Spleen (tissue), 11 donors: ENCODE measurements at regions not wholly inside any gene's neighbourhood (a gene's known extent, or its start where the extent isn't known, plus 50 kb on each side); places are given as distances from the start of the nearest gene placed in this dataset.

Source experiments
- DNase-seq: peaks from one replicate; pipeline ENCODE4 v3.0.0-alpha.2; 2020
- H3K27ac ChIP-seq, 8 donors: fragments of 200-600 bp; sonication (generic) in 7 of 8; 1 replicate in 4 of 8; 2 replicates in 4 of 8; pipeline versions ENCODE4 v1.5.0 to v1.8.0; 2016 to 2021; ENCODE audit warnings: inconsistent platforms in 4 of 8, mild to moderate bottlenecking in 4 of 8, moderate library complexity in 1 of 8
- H3K27me3 ChIP-seq, 7 donors: fragments of 200-600 bp; sonication (generic) in 6 of 7; replicated peaks in 1 of 7; 1 replicate in 4 of 7; 2 replicates in 3 of 7; pipeline versions ENCODE4 v1.5.0 to v1.8.0; 2016 to 2021; ENCODE audit warnings: inconsistent platforms in 3 of 7, mild to moderate bottlenecking in 1 of 7
- H3K36me3 ChIP-seq, 6 donors: fragments of 200-600 bp; sonication (generic) in 5 of 6; 1 replicate in 4 of 6; 2 replicates in 2 of 6; pipeline versions ENCODE4 v1.5.0 to v1.8.0; 2016 to 2021; ENCODE audit warnings: inconsistent platforms in 2 of 6
- H3K4me1 ChIP-seq, 6 donors: fragments of 200-600 bp; sonication (generic) in 5 of 6; 1 replicate in 3 of 6; 2 replicates in 3 of 6; pipeline versions ENCODE4 v1.5.0 to v1.8.0; 2016 to 2021; ENCODE audit warnings: inconsistent platforms in 3 of 6
- H3K4me3 ChIP-seq, 8 donors: fragments of 200-600 bp; sonication (generic) in 7 of 8; 1 replicate in 4 of 8; 2 replicates in 4 of 8; pipeline versions ENCODE4 v1.5.0 to v1.8.0; 2016 to 2021; ENCODE audit warnings: inconsistent platforms in 4 of 8, mild to moderate bottlenecking in 4 of 8, moderate library complexity in 2 of 8
- H3K9me3 ChIP-seq, 8 donors: fragments of 200-600 bp; sonication (generic) in 7 of 8; 1 replicate in 4 of 8; 2 replicates in 4 of 8; pipeline versions ENCODE4 v1.5.0 to v1.8.0; 2016 to 2021; ENCODE audit warnings: inconsistent platforms in 4 of 8
- CTCF ChIP-seq, 11 experiments: fragments of 200-600 bp in 7 of 11; fragments of 450-650 bp in 4 of 11; sonication (generic) in 4 of 11; IDR thresholded peaks in 8 of 11; conservative IDR thresholded peaks in 3 of 11; 1 replicate in 7 of 11; 2 replicates in 4 of 11; pipeline versions ENCODE4 v1.4.0 to v1.8.0; 2016 to 2021; ENCODE audit warnings: antibody characterized with exemption in 11 of 11, inconsistent platforms in 4 of 11, mild to moderate bottlenecking in 1 of 11
- POLR2A ChIP-seq, 3 donors: fragments of 450-650 bp; IDR thresholded peaks; one replicate each; pipeline ENCODE4 v1.5.1; 2017; ENCODE audit warnings: antibody characterized with exemption in 3 of 3, mild to moderate bottlenecking in 1 of 3
- POLR2AphosphoS5 ChIP-seq, 3 donors: sonication (generic); formaldehyde crosslinking; IDR thresholded peaks; one replicate each; pipeline ENCODE4 v1.5.1; 2017; ENCODE audit warnings: antibody characterized with exemption in 3 of 3
- whole genome bisulfite sequencing, 5 donors: extraction: QIAGEN DNeasy Blood & Tissue Kit in 3 of 5; methylation state at CpG; one replicate each; pipeline versions ENCODE4 v1.1.5 to v1.1.7; 2013 to 2018; 5-methylcytosine and 5-hydroxymethylcytosine counted together
- intact Hi-C: fragments of 100-400 bp; cut with DNase I; formaldehyde crosslinking; loops from one replicate; pipeline ENCODE4 v1.15.0; 2023; ENCODE audit warnings: low total_unique reads
- donor health status: healthy with polysubstance abuse.
- donor health status: DM: no; HTN: no; CAD: no; lungs with moderate emphysema.
- donor health status: DM: no; HTN: no; CAD: no.
- donor health status: Bipolar disorder and iron deficiency.
- donor health status: healthy.
- donor health status: DM: no; HTN: no; CAD: no.
- donor health status: DM: yes; HTN: yes; CAD: no.

GRCh38 chr15:67900621-67901147 lies 60.8 kb upstream of the RNU6-1 start:
- Histone ChIP-seq H3K9me3 (peaks cover 0 to 5% (median 1%) of the 10 kb centered on the region in 8 donors), H3K4me1 (no peaks in the 10 kb centered on the region), H3K27me3 (no peaks in the 10 kb centered on the region), H3K4me3 (no peak overlapping the region), H3K36me3 (no peaks in the 10 kb centered on the region), H3K27ac (no peak overlapping the region)
- no peak for TF ChIP-seq POLR2AphosphoS5 (IDR thresholded peaks at IDR 0.05)
- intact Hi-C loops, result no loop called here
- DNase-seq, result no peak
- WGBS, 5 donors, result 89 to 100% (median 97%) methylated on average over 2 of the region's 2 CpGs

- no peak overlapping the region for H3K4me3 ChIP-seq
- WGBS, 5 donors, result 86 to 100% (median 93%) methylated on average over 1 of the region's 1 CpG
- H3K36me3 ChIP-seq, result no peaks in the 10 kb centered on the region
- H3K27ac ChIP-seq, result no peak overlapping the region
- TF ChIP-seq POLR2AphosphoS5 (IDR thresholded peaks at IDR 0.05), result no peak
- TF ChIP-seq POLR2A (IDR thresholded peaks at IDR 0.05), result no peak
- TF ChIP-seq CTCF (IDR thresholded peaks at IDR 0.05 in 8 of 11, conservative IDR thresholded peaks at IDR 0.05 in 3 of 11), result no peak
- H3K27me3 ChIP-seq, result no peaks in the 10 kb centered on the region
- DNase-seq, result no peak
- H3K4me1 ChIP-seq, result no peaks in the 10 kb centered on the region
- intact Hi-C loops, result no loop called here
- no peaks in the 10 kb centered on the region for H3K9me3 ChIP-seq
These were observed 62.1 kb upstream of the RNU6-1 start for GRCh38 chr15:67901922-67902321.

GRCh38 chr15:67902579-67903009 lies 62.7 kb upstream of the RNU6-1 start:
- no peak for DNase-seq
- H3K36me3 ChIP-seq, result no peaks in the 10 kb centered on the region
- no peaks in the 10 kb centered on the region for H3K9me3 ChIP-seq
- H3K27ac ChIP-seq, result no peak overlapping the region
- 76 to 88% (median 78%) methylated on average over 9 of the region's 9 CpGs for WGBS, 5 donors
- H3K27me3 ChIP-seq, result no peaks in the 10 kb centered on the region
- intact Hi-C loops, result no loop called here
- TF ChIP-seq POLR2A (IDR thresholded peaks at IDR 0.05), result no peak
- no peak for TF ChIP-seq CTCF (IDR thresholded peaks at IDR 0.05 in 8 of 11, conservative IDR thresholded peaks at IDR 0.05 in 3 of 11)
- TF ChIP-seq POLR2AphosphoS5 (IDR thresholded peaks at IDR 0.05), result no peak
- no peaks in the 10 kb centered on the region for H3K4me1 ChIP-seq
- peak overlapping the region in 1 of 8 donors; percentile 21 for H3K4me3 ChIP-seq

- TF ChIP-seq POLR2AphosphoS5 (IDR thresholded peaks at IDR 0.05) (no peak), POLR2A (IDR thresholded peaks at IDR 0.05) (no peak), CTCF (IDR thresholded peaks at IDR 0.05 in 8 of 11, conservative IDR thresholded peaks at IDR 0.05 in 3 of 11) (no peak)
- Histone ChIP-seq H3K9me3 (peaks cover 0 to 1% (median 0%) of the 10 kb centered on the region in 8 donors), H3K27ac (no peak overlapping the region), H3K4me3 (no peak overlapping the region), H3K36me3 (no peaks in the 10 kb centered on the region), H3K4me1 (no peaks in the 10 kb centered on the region), H3K27me3 (no peaks in the 10 kb centered on the region)
- intact Hi-C loops, result no loop called here
- DNase-seq, result no peak
These were observed 63.9 kb upstream of the RNU6-1 start for GRCh38 chr15:67903708-67904107.

- H3K36me3 ChIP-seq, result no peaks in the 10 kb centered on the region
- no peak overlapping the region for H3K27ac ChIP-seq
- no peak overlapping the region for H3K4me3 ChIP-seq
- 90 to 94% (median 92%) methylated on average over 1 of the region's 1 CpG for WGBS, 5 donors
- peaks cover 2 to 21% (median 16%) of the 10 kb centered on the region in 8 donors for H3K9me3 ChIP-seq
- TF ChIP-seq POLR2A (IDR thresholded peaks at IDR 0.05), result no peak
- TF ChIP-seq POLR2AphosphoS5 (IDR thresholded peaks at IDR 0.05), result no peak
- no peak for TF ChIP-seq CTCF (IDR thresholded peaks at IDR 0.05 in 8 of 11, conservative IDR thresholded peaks at IDR 0.05 in 3 of 11)
- intact Hi-C loops, result no loop called here
- H3K27me3 ChIP-seq, result no peaks in the 10 kb centered on the region
- no peaks in the 10 kb centered on the region for H3K4me1 ChIP-seq
- no peak for DNase-seq
These were observed 65.8 kb upstream of the RNU6-1 start for GRCh38 chr15:67905628-67906027.
